Kidney glomerular epithelial cell (primary cell): ENCODE measurements at regions not wholly inside any gene's neighbourhood (a gene's known extent, or its start where the extent isn't known, plus 50 kb on each side); places are given as distances from the start of the nearest gene placed in this dataset.

Source experiments
- DNase-seq: peaks from one replicate; lab custom pipeline; 2025; lab: John Stamatoyannopoulos, UW

GRCh38 chr15:99921101-99921500, 187.9 kb upstream of the LYSMD4 start:
- no peak for DNase-seq

DNA sequence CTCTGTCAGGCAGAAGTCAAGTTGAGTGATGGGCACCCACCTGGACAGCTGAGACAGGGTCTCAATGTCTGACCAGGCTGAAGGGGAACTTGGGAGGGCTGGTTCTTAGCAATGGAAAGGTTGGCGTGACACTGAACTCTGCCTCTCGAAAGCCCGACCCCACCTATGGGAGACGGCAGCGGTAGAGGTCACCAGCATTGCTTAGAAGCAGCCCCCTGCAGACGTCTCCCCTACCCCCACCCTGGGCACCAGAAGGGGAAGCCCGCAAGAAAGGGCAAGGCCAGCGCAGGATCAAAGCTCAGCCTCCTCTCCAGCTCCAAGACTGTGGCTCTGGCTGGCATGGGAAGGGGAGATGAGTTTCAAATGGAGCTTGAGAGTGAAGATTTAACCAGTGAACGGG, 184.8 kb upstream of the LYSMD4 start:
- no peak for DNase-seq

GRCh38 chr15:99917252-99917651, 184.0 kb upstream of the LYSMD4 start:
- DNase-seq: no peak

DNA sequence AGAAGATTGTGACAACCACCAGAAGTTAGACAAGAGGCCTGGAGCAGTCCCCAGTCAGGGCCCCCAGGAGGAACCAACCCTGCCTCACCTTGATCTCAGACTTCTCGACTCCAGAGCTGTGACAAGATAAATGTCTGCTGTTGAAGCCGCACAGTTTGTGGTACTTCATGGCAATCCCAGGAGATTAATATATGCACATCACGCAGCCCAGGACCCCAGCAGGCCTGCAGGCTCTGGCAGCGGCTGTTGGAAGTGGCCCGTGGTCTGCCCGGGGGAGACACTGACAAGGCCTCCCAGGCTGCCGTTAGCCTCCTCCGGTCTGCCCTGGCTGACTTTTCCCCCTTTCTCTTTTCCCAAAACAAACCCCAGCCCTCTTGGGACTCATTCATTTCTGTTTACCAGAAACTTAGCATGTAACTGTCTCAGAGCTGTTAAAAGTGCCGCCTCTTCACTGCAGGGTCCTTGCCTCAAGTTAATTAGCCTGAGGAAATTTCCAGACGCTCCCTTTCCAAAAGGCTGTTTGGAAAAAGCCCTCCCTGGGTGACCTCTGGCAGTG, 183.5 kb upstream of the LYSMD4 start:
- no peak for DNase-seq

GRCh38 chr15:99914723-99915122, 181.5 kb upstream of the LYSMD4 start:
- no peak for DNase-seq

DNA sequence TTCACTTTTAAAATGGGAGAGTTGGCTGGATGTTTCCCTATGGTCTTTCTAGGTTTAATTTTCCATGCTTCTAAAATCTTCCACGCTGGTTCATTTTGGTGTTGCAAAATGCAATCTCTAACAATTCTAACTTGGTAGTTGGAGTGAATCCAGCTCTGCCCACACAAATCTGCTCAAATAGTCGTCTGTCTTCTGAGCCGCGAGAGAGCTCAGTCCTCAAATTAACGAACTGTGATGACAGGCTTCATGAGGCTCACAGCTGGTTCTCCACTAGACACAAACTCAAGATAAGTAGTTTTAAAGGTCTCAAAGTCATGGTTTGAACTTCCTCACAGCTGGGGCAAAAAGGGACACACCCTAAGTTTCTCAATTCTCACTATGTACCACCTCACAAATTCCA, 178.6 kb upstream of the LYSMD4 start:
- DNase-seq: peak; percentile 6

DNA sequence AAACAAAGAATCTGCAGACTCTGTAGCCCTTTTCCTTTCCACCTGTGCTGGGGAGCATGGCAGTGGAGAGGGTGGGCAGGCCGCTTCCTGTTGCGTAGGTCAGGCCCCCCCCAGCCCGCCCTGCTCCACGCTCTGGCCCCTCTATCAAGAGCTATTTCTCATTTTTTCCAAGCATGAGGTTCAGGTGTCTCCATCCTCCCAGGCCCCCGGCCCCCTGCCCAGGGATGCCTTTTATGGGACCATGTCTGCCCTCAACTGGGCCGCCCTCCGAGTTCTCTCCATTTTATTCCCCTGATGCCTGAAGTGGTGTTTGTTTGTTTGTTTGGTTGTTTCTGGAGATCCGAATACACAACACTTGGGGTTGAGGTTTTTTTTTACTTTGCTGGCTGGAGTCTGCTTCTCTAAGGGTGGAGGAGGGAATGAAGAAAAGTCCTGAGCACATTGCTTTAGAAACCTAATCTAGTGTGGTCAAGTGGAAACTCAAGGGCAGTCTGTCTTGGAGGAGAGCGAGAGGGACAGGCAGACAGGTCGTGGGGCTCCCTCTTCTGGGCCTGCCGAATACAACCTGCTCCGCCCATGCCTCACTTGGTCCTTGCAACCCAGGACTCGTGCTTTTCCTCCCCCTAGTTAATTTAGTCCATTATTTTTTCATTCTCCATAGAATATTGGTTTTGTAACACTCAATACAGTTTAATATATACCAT, 176.5 kb upstream of the LYSMD4 start:
- peak; percentile 27 for DNase-seq

- DNase-seq: no peak
These were observed 174.5 kb upstream of the LYSMD4 start for GRCh38 chr15:99907698-99908097.

- no peak for DNase-seq
These were observed 173.6 kb upstream of the LYSMD4 start for GRCh38 chr15:99906793-99907192.

- DNase-seq: no peak
These were observed 173.1 kb upstream of the LYSMD4 start for GRCh38 chr15:99906311-99906710.

DNA sequence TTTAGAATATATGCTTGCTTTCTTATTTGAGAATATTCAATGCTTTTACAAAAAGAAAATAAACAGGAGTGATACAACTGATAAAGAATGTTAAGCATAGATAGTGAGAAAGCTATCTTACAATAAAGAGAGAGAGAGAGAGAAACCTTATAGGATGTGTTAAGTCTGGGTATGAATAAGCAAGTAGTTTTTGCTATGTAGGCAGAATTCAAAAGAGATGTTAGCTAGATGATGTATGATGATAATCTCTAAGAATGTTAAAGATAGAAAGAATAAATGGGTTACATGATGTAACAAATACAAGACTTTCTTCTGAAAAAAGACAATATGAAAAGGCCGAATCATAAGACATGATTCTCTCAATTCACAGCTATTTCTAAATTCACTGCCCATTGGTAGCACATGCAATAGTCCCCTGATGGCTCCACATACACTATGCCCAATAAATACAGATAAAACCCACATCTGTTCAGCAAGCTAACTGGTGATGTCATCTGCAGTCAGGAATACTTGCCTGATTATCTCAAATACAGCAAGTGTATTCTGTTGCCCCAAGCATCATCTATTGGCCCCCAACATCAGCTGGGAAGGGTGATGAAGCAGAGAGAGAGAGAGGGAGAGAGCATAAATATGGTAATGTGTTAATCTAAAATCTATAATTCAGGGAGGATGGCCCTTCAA, 169.2 kb upstream of the LYSMD4 start:
- no peak for DNase-seq

- no peak for DNase-seq
These were observed 162.7 kb upstream of the LYSMD4 start for GRCh38 chr15:99895956-99896311.

DNA sequence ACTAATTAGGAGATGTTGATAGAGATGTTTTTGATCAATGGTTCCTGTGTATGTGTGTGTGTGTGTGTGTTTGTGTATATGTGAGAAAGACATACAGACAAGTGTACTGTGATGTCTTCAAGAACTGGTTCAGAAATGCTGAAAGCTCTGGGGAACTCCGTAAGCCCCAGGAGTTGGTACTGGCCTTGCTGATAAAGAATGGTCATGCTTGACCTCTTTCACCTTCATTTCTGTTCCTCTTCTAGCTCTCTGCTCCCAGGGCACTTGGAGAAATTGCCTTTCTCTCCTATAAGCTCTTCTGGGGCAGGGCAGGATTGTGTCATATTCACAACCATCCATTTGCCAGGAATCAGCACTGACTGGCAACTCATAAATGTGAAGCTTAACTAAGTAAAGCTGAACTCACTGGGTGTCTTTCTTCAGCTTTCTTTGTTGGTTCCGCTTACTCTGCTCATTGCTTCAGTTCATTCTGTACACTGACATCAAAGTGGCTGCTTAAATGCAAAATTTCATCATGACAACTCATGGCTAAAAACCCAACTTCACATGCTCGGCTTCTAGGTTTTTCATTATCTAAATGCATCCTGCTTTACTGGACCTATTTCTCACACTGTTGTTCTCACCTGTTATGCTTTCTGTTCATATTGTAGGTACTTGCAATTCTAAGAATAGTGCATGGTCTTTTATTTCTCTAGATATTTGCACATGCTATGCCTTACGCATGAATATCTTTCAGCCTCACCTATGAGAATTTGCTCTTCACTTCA, 162.1 kb upstream of the LYSMD4 start:
- DNase-seq: no peak

- DNase-seq: no peak
These were observed 145.6 kb upstream of the LYSMD4 start for GRCh38 chr15:99878835-99879234.

GRCh38 chr15:99873451-99873850, 140.2 kb upstream of the LYSMD4 start:
- no peak for DNase-seq

DNA sequence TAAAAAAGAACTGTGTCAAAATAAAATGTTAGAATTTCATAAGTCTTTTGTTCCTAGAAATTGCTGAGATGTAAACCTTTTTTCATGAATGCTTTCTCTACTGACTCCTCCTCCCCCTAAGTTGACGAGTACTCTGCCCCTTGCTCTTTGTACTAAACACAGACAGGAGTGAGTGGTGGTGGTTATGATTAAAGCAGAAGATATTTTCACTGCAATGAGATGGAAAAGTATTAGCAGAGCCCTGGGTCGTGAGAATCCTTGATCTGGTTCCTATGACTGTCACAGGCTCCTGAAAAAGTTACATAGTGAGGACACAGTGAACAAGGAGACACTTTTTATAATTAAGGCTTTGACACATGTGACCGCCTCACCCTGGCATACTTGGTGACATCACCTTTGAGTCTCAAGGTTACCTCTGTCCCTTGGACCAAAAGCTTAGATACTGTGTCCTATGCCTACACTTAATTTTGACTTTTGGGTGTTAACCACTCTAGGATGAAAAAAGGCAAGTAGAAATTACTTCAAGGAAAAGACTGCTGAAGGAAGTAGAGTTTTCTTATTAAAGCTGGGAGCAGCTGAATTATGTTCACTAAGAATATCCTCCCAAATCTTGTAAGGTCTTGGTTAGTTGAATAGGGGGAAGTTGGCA, 130.4 kb upstream of the LYSMD4 start:
- DNase-seq: no peak

DNA sequence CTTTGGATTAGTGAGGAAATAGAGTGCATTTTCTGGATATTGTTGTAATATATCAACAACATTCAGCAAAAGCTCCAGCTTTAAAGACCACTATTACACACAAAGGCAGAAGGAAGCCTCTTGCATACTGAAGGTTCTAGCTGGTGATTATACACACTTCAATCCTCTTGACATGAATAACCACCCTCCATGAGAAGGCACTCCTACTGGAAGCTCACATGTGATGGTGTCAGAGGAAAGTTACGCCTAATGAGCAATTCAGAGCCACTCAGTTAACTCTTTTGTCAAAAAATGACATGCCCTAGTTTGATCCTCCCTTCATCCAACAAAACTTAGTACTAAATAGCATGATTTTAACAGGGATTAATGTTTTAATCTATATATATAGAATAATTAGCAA, 124.6 kb upstream of the LYSMD4 start:
- no peak for DNase-seq

DNA sequence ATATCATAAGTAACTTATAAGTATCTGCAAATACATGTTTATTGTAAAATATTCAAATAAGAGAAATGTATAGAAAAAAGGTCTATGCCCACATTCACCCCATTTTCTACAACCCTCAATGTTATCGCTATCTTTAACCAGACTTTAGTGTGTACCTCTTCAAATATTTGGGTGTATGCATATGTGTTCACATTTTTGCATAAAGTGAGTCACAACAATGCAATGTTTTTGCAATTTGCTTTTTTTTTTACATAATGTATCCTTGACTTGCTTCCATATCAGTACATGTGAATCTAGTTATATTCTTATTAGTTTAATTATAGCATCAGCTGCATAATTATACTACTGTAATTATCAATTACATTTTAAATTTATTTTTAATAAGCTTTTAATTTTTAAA, 117.3 kb upstream of the LYSMD4 start:
- DNase-seq: no peak

DNA sequence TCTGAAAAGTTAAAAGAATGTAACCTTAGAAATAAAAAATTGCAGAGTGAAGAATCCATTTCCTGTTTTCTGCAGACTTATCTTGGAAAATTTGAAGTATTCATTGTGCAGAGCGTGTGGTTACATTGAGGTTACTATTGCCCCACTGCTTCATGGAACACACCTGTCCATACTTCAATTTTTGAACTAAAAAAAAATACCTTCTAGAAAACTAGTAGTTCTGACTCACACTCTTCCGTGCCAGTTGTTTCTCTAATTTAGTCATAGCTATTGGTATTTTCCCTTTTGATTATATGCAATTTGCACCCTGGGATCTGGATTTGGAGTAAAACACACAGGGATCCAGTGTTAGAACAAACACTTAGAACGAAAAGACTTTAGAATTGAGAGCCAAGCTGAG, 111.8 kb upstream of the LYSMD4 start:
- no peak for DNase-seq

DNA sequence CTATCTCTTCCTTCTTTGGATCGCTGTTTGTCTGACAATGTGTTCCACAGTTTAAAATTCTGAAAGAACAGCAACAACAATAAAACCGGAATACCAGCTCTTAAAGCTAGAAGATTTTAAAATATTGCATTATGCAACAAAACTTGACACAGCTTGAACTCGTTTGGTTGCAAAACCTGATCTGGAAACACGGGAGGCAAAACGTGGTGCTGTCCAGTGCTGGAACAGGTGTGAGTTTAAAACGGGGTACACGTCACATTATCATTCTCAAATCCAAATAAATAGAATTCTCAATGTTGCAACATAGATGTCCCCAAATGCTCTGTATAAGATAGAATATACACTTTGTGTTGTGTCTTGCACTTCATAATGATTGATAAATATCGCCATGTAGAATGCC, 110.9 kb upstream of the LYSMD4 start:
- no peak for DNase-seq

GRCh38 chr15:99842071-99842470, 108.8 kb upstream of the LYSMD4 start:
- DNase-seq: no peak

DNA sequence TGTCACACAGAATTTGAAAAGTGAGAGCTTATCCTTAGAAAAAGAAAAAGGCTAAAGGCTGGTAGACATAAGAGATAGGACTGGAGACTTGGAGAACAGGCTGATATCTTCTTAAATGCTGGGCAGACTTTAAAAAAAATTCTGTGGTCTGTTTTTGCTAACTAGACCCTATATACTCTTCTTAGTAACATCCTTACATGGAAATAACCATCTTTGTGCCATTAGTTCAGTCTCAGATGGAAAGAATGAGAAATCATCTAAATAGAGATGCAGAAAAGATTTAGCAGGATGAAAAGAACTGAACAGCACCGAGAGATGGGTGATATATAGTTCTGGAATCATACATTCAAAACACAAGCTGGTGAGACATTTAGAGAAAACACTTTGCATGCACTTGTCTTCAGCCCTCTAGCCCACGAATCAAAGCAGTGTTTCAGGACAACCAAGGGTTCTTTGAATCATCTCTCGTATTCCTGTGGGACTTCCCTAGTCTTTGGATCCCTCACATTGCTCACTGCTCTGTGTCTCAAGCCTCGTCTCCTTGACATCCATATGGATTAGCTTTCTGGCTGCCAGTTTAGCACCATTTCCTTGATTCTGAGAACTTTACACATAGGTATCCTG, 93.0 kb upstream of the LYSMD4 start:
- no peak for DNase-seq
